Activated naive CD8-positive, alpha-beta T cell treated with anti-CD3 and anti-CD28 coated beads, Interleukin-2, amount 10 ng/mL, durations not matched to agents 7 days and 5 days (primary cell): ENCODE measurements at regions not wholly inside any gene's neighbourhood (a gene's known extent, or its start where the extent isn't known, plus 50 kb on each side); places are given as distances from the start of the nearest gene placed in this dataset.

Experiments used
- ATAC-seq: fragments of 150-1000 bp; cut with Tn5 transposase; one replicate; pipeline ENCODE4 v1.10.0; 2021; ENCODE audit warnings: low read depth, moderate library complexity
- POLR2A ChIA-PET: fragments of 350-600 bp; sonication (Branson Sonifier 250); formaldehyde crosslinking; loops from one replicate; lab custom pipeline; 2021; ENCODE audit warnings: antibody characterized with exemption; lab: Charles Lee
- DNase-seq: peaks from one replicate; pipeline ENCODE4 v3.0.0; 2021
- H3K27ac Mint-ChIP-seq: one replicate; pipeline ENCODE4 v1.8.0; 2022; ENCODE audit warnings: mild to moderate bottlenecking, mixed read lengths
- H3K27me3 Mint-ChIP-seq: one replicate; pipeline ENCODE4 v1.8.0; 2022; ENCODE audit warnings: mild to moderate bottlenecking, moderate library complexity, mixed read lengths
- H3K36me3 Mint-ChIP-seq: one replicate; pipeline ENCODE4 v1.8.0; 2021; ENCODE audit warnings: mild to moderate bottlenecking, mixed read lengths
- H3K4me1 Mint-ChIP-seq: one replicate; pipeline ENCODE4 v1.8.0; 2021; ENCODE audit warnings: mixed read lengths
- H3K4me3 Mint-ChIP-seq: one replicate; pipeline ENCODE4 v1.8.0; 2022; ENCODE audit warnings: mild to moderate bottlenecking, moderate library complexity, mixed read lengths
- H3K9me3 Mint-ChIP-seq: one replicate; pipeline ENCODE4 v1.8.0; 2021; ENCODE audit warnings: mixed read lengths

- Mint-ChIP-seq H3K9me3 (no peaks in the 10 kb centered on the region), H3K27ac (no peak overlapping the region), H3K27me3 (peaks cover 2% of the 10 kb centered on the region), H3K36me3 (no peaks in the 10 kb centered on the region), H3K4me1 (no peaks in the 10 kb centered on the region), H3K4me3 (no peak overlapping the region)
- DNase-seq, result no peak
- POLR2A ChIA-PET, result no interaction called here
- ATAC-seq, result no peak
Measured at GRCh38 chr12:85352016-85352415, 72.0 kb downstream of the ALX1 start.

DNA sequence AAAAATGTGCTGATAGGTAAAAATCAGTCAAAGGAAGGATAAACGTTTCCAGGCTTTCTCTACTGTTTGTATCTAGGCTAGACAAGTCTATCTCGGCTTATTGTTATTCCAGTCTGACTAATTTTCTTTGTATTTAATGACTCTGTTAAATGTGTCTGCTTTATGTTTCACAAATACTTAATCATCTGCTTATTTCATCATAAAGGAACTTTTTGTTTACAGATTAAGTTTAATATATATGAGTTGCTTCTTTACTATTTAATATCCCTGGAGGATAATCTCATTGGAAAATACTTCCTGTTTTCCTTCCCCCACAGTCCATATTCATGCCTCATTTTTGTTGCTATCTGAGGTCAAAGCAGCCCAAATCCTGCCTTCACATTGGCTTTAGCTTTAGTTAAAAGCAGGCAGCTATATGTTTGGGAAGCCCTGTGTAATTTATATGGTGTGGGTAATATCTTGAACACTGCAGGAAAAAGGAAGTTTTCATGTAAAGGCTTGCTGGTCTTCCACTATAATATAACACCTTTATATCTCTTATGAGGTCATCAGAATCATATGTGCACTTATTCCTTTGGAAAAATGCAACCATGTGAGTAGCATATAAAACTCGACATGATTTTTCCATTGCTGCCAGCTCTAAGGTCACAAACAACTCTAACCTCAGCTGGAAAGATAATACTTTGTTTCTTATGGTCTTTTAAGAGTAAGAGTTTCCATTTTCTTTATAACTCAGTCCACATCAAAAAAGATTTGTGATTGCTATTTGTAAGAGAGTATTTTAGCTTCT is 76.8 kb downstream of the ALX1 start:
- ATAC-seq, result no peak
- Mint-ChIP-seq H3K4me3 (no peak overlapping the region), H3K27me3 (peaks cover 2% of the 10 kb centered on the region), H3K9me3 (peaks cover 2% of the 10 kb centered on the region), H3K4me1 (no peaks in the 10 kb centered on the region), H3K36me3 (no peaks in the 10 kb centered on the region), H3K27ac (no peak overlapping the region)
- no peak for DNase-seq
- POLR2A ChIA-PET, result no interaction called here

DNA sequence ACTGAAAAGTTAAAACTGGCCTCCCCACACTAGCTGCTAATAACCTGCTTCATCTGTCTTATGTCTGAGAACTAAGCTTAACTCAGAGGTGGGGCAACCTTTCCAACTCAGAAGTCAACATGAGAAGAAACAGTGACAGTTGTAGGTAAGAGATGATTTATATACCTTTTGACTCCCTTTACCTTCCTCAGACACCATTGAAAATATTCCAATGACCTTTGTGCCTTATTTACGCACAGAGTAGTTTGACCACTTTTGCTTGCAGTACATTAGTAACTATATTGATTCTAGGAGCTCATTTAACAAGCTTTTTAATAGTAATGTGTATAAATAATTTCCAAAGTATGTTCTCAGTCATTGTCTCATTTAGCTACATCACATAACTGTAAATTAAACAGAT is 77.6 kb downstream of the ALX1 start:
- POLR2A ChIA-PET, result no interaction called here
- Mint-ChIP-seq H3K27me3 (peaks cover 2% of the 10 kb centered on the region), H3K4me1 (no peaks in the 10 kb centered on the region), H3K4me3 (no peak overlapping the region), H3K9me3 (peaks cover 2% of the 10 kb centered on the region), H3K27ac (no peak overlapping the region), H3K36me3 (no peaks in the 10 kb centered on the region)
- DNase-seq, result no peak
- ATAC-seq, result no peak

GRCh38 chr12:85358715-85359114 is 78.7 kb downstream of the ALX1 start:
- POLR2A ChIA-PET, result no interaction called here
- Mint-ChIP-seq H3K27me3 (peaks cover 2% of the 10 kb centered on the region), H3K27ac (no peak overlapping the region)

DNA sequence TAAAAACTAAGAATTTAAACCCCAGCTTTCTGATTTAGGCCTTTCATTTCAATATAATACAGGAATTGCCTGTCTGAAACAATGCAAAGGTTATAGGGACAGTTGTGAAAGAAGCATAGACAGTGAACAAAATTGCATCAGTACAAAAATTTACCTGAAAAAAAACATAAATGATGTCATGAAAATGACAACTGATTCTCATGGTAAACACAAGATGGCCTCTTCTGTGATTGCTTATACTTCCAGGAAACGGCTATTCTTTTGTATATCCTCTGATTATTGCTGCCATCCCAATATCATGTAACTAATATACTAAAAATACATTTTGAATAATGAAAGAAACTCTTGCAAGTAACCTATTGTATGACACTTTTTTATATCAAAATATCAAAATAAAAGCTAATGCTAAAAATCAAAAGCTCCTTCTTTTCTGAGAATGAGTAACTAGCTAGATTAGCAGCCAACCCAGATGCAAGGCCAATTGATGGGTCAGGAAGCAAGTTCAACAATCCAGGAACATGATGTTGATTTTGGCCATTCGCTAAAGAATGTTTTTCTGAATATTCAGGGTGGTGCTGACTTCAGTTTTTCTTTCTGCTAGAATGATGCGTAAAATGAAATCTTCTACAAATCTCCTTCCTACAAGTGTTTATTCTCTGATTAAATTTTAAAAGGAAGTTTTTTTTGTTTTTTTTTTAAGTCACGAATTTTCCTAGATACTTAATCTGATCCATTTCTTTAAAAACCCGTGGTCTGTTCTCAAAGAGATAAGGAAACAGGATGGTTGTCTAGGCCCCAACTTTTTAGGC is 83.6 kb downstream of the ALX1 start:
- Mint-ChIP-seq H3K9me3 (peaks cover 2% of the 10 kb centered on the region), H3K27ac (no peak overlapping the region), H3K27me3 (no peaks in the 10 kb centered on the region), H3K4me3 (no peak overlapping the region), H3K36me3 (no peaks in the 10 kb centered on the region), H3K4me1 (no peaks in the 10 kb centered on the region)
- ATAC-seq (no peak), DNase-seq (no peak)
- POLR2A ChIA-PET, result no interaction called here

More at GRCh38 chr12:85358715-85359114, 78.7 kb downstream of the ALX1 start:
- H3K36me3 Mint-ChIP-seq, result no peaks in the 10 kb centered on the region
- no peak for DNase-seq
- H3K9me3 Mint-ChIP-seq, result peaks cover 2% of the 10 kb centered on the region
- no peak overlapping the region for H3K4me3 Mint-ChIP-seq
- no peaks in the 10 kb centered on the region for H3K4me1 Mint-ChIP-seq
- no peak for ATAC-seq

- ATAC-seq (no peak), DNase-seq (no peak)
- H3K4me3 Mint-ChIP-seq, result no peak overlapping the region
- H3K4me1 Mint-ChIP-seq, result no peaks in the 10 kb centered on the region
- POLR2A ChIA-PET, result no interaction called here
- no peaks in the 10 kb centered on the region for H3K36me3 Mint-ChIP-seq
- H3K27ac Mint-ChIP-seq, result no peak overlapping the region
- no peaks in the 10 kb centered on the region for H3K9me3 Mint-ChIP-seq
- H3K27me3 Mint-ChIP-seq, result no peaks in the 10 kb centered on the region
Measured at GRCh38 chr12:85367936-85368335, 87.9 kb downstream of the ALX1 start.

DNA sequence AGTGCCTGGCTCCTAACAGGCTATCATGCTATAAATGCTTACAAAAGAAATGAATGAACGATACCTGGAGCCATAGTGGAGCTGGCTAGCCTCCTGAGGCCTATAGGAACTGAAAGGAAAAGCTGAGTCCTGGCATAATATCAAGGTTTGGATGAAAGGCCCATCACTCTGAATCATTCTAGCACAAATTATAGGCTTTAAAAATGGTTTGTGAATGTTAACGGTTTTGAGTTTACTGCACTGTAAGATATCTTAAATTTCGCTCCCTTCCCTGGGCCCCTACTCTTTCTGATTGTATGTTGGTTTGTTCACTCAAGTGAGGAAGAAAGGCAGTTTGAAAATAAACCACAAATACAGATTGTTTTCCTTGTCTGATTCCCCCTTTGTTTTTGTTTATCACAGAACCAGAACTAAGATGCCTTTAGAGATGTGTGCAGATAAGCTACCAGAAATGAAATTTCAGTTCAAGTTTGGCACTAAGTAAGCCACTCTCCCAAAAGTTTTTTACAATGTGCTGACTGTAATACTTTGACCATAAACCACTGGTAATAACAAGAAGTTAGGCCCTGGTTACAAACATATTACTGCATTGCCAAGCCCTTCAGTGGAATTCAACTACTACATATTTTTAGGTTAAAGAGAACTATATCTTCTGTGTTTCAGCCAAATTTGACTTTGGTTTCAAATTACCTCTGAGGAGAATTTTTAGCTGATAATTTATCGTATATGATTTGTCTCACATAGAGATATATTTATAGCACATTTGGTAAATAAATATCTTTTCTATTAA is 89.5 kb downstream of the ALX1 start:
- Mint-ChIP-seq H3K27me3 (no peaks in the 10 kb centered on the region), H3K4me3 (no peak overlapping the region), H3K4me1 (no peaks in the 10 kb centered on the region), H3K27ac (no peak overlapping the region), H3K36me3 (no peaks in the 10 kb centered on the region), H3K9me3 (no peaks in the 10 kb centered on the region)
- no peak for DNase-seq
- ATAC-seq, result no peak
- POLR2A ChIA-PET, result no interaction called here

GRCh38 chr12:85373045-85373444 is 93.0 kb downstream of the ALX1 start:
- no peak overlapping the region for H3K4me3 Mint-ChIP-seq
- H3K9me3 Mint-ChIP-seq, result no peaks in the 10 kb centered on the region
- ATAC-seq (no peak), DNase-seq (no peak)
- POLR2A ChIA-PET, result no interaction called here
- H3K27ac Mint-ChIP-seq, result no peak overlapping the region
- H3K36me3 Mint-ChIP-seq, result no peaks in the 10 kb centered on the region
- no peaks in the 10 kb centered on the region for H3K27me3 Mint-ChIP-seq
- H3K4me1 Mint-ChIP-seq, result no peaks in the 10 kb centered on the region

DNA sequence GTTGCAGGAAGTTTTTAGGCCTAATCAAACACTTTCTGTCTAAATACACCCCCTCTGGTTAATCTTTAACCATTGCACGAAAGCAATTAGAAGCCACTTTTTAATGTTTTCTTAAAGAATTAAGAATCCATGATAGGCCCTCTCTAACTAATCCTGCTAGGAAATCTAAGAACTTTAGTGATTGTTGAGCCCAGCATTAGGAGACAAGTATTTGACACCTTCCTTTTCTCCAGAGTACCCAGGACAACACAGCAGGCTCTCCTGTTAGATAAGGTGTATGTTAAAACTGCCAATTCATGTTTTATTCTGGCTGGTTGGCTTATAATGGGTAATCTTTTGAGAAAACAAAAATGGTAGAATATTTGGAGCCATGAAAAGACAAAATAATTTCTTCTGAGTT is 95.0 kb downstream of the ALX1 start:
- DNase-seq, result no peak
- H3K4me3 Mint-ChIP-seq, result no peak overlapping the region
- H3K27me3 Mint-ChIP-seq, result no peaks in the 10 kb centered on the region
- no peak for ATAC-seq
- H3K36me3 Mint-ChIP-seq, result no peaks in the 10 kb centered on the region
- no peaks in the 10 kb centered on the region for H3K4me1 Mint-ChIP-seq
- no peak overlapping the region for H3K27ac Mint-ChIP-seq
- POLR2A ChIA-PET, result no interaction called here
- no peaks in the 10 kb centered on the region for H3K9me3 Mint-ChIP-seq

DNA sequence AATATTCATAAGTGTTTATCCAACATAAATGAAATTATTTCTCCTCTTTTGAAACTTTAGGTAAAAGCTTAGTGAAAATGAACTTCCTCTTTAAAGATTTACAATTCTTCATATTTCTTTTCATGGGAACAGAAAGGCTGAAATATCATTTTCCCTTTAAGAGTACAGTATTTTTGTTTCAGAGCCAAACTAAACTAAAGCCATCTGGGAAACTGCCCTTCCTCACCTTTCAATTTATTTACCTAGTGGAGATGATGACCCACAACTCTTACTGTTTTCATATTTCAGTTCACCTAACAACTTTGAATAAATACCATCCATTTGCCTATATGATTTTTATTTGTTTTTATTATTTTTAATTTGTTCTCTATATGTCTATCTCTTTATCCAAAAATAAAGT is 105.4 kb downstream of the ALX1 start:
- POLR2A ChIA-PET, result no interaction called here
- no peaks in the 10 kb centered on the region for H3K9me3 Mint-ChIP-seq

DNA sequence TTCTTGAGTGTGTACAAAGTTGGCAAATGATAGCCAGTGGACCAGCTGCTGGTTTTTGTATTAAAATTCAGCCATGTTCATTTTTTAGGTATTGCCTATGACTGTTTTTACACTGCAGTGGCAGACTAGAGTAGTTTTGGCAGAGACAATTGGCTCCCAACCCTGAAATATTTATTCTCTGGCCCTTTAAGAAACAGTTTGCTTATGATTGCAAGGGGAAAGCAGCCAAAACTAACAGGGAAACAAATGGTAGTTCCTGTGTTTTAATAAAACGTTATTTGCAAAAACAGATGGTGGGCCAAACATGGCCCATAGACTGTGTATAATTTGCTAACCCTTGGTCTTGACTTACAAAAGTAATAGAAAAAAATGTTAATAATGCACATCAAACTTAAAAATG is 110.2 kb downstream of the ALX1 start:
- Mint-ChIP-seq H3K4me3 (no peak overlapping the region), H3K27me3 (no peaks in the 10 kb centered on the region), H3K36me3 (no peaks in the 10 kb centered on the region), H3K9me3 (no peaks in the 10 kb centered on the region), H3K4me1 (no peaks in the 10 kb centered on the region), H3K27ac (no peak overlapping the region)
- no peak for ATAC-seq
- no peak for DNase-seq
- POLR2A ChIA-PET, result no interaction called here

More for the DNA sequence above, 105.4 kb downstream of the ALX1 start:
- H3K4me3 Mint-ChIP-seq, result no peak overlapping the region
- H3K4me1 Mint-ChIP-seq, result no peaks in the 10 kb centered on the region
- H3K27me3 Mint-ChIP-seq, result no peaks in the 10 kb centered on the region
- DNase-seq (no peak), ATAC-seq (no peak)
- no peak overlapping the region for H3K27ac Mint-ChIP-seq
- no peaks in the 10 kb centered on the region for H3K36me3 Mint-ChIP-seq

GRCh38 chr12:85392508-85392907 is 112.5 kb downstream of the ALX1 start:
- ATAC-seq, result no peak
- Mint-ChIP-seq H3K27me3 (no peaks in the 10 kb centered on the region), H3K36me3 (no peaks in the 10 kb centered on the region), H3K27ac (no peak overlapping the region), H3K4me1 (no peaks in the 10 kb centered on the region), H3K9me3 (no peaks in the 10 kb centered on the region), H3K4me3 (no peak overlapping the region)
- DNase-seq, result no peak
- POLR2A ChIA-PET, result no interaction called here

GRCh38 chr12:85393606-85394005 is 113.6 kb downstream of the ALX1 start:
- ATAC-seq (no peak), DNase-seq (no peak)
- POLR2A ChIA-PET, result no interaction called here
- no peaks in the 10 kb centered on the region for H3K27me3 Mint-ChIP-seq
- no peaks in the 10 kb centered on the region for H3K9me3 Mint-ChIP-seq
- no peak overlapping the region for H3K27ac Mint-ChIP-seq
- H3K4me3 Mint-ChIP-seq, result no peak overlapping the region
- no peaks in the 10 kb centered on the region for H3K36me3 Mint-ChIP-seq
- no peaks in the 10 kb centered on the region for H3K4me1 Mint-ChIP-seq
